SIG-M5 treated with dmso at 0.1 percent for 504 hours (cell line): ENCODE measurements at regions not wholly inside any gene's neighbourhood (a gene's known extent, or its start where the extent isn't known, plus 50 kb on each side); places are given as distances from the start of the nearest gene placed in this dataset.

Source experiments
- DNase-seq: peaks from one replicate; lab custom pipeline; 2025; ENCODE audit not compliant: unreplicated experiment; lab: John Stamatoyannopoulos, UW

DNA sequence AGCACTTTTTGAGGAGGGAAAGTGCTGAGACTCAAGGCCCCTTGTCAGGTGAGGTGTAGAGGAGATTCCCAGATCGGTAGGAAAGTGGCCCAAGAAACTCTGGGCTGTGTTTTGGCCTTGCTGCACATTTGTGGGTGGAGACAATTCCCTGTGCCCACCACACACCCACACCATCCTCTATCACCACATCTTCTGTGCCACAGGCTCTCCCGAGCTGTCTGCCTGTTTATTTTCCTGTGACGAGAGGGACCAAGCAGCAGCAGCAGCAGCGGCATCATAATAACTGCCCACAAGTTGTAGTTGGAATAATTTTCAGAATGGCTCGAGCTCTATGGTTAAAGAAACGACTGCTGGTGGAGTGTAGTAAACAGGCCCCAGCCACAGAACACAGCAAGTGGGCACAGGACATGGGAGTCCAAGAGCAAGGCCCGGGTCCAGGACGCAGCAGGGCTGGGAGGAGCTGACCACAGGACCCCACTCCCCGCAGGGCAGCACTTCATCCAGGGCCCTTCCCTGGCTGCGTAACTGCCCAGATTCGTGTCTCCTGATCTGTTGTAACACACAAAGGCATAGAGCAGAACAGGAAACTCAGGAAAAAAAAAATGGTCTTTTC lies 55.6 kb upstream of the BCL2L14 start:
- no peak for DNase-seq

DNA sequence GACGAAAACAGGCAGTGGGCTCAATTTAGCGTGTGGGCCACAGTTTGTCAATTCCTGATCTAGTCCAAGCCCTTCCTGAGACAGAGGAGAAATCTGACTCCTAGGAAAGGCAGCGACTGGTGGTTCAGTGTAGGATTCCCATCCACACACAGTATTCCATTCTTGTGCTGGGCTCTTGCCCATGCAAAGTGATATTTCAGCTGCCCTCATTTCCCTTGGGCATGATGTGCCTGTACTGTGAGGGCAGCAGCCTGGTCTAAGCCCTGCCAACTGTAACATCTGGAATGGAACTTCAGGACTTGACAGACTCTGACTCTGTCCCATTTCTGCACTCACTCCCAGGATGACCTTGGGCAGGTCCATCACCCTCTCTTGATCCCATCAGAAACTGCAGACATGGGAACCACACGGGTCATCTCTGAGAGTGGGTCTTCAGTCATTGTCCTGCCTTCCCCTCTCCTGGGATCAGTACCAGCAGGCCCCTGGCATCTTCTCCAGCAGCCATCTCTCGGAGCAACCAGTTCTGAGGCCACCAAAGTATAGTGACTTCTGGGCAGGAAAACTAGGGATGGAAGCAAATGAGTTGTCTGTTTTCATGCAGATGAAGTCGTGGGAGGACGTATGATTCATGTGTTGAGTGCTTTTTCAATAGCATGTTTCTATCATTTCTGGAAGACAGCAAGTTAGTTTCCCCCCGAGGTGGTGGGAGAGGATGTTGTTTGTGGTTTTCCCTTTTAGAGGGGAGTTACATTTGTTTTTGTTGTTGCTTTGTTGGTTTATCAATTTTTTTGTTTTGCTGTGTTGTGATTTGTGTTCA lies 54.2 kb upstream of the BCL2L14 start:
- no peak for DNase-seq

DNA sequence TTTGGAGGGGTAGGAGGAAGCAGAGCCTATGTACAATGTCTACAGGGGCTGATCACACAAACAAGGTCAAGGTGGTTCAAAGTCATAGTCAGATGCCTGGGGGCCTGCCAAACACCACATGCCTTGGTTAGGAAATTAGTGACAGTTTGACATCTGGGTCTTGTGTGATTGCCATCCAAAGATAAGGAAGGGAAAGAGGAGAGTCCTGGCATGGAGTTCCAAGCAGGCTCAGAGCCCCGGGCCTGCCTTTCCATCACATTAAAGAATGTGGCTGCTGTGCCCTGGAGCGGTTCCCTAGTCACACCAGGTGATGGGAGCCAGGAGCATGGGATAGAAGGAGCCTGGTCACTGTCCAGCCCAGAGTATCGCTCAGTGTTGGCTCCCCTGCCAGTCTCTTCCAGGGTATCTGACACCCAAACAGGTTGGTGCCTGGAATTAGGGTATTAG lies 53.6 kb upstream of the BCL2L14 start:
- no peak for DNase-seq

DNA sequence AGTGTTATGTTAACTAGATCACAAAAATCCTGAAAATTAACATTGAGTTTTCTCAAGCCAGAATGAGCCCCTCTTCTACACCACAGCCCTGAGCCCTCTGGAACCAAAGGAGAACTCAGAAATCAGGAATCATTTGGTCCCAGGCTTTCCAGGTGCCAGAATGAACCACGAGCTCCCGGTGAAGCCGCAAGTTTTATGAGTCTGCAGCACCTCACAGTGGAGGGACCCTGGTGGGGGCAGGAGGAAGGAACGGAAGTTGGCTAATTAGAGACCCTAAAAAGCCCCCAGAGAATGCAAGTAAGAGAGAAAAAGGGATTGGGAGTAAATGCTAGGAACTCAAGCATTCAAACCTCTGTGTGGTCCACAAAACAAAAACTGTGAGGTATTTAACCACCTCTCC lies 52.9 kb upstream of the BCL2L14 start:
- DNase-seq = no peak

DNA sequence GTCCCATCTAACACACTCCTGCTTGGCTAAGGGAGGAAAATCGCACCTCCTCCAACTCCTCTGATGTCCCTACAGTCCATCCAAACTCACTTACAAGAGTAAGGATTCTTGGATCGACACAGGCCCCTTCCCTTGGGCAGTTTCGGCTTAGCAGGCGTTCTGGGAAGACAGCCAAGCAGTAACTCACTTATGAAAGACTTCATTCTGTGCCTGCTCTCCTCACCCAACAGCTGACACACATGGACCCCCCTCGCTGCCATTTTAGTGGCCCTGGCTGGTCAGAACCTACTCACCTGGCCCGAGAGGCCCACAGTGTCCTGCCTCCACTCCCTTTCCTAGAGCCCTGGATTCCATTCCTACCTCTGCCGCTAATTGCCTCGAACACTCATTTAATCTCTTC lies 52.3 kb upstream of the BCL2L14 start:
- no peak for DNase-seq

DNA sequence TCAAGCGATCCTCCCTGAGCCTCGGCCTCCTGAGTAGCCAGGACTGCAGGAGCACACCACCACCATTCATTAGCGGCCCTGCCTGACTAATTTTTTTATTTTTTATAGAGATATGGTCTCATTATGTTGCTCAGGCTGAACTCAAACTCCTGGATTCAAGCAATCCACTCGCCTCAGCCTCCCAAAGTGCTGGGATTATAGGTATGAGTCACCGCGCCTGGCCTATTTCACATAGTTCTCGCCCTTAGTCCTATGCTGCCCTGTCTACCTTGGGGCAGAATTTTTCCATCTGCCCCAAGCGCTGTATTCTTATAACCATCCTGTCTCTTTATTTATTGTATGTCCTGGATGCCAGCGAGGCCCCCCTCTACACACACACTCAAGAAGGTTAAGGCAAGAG lies 50.9 kb upstream of the BCL2L14 start:
- no peak for DNase-seq

DNA sequence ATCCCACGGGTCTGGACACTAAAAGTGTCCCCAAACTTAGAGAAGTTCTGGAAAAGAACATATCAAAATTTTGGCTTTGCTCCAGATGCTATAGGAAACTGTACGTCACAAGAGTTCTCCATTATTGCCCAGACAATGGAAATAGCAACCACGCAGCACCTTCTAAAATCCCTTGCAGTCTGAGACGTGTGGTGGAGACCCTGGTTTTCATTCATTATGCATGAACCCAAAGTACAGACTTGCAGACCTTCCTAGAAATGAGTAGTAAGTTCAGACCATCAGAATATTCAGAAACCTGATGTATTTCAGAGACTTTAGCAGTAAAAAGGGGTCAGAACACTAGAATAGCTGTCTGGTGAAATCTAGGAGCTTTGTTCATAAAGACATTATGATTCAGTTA lies 50.0 kb upstream of the BCL2L14 start:
- no peak for DNase-seq
